Pulmonary artery endothelial cell (primary cell): ENCODE measurements at regions not wholly inside any gene's neighbourhood (a gene's known extent, or its start where the extent isn't known, plus 50 kb on each side); places are given as distances from the start of the nearest gene placed in this dataset.
"Not testable (repeated sequence)": the region's sequence is repeated elsewhere in the genome, so short reads cannot be mapped to it uniquely, and the experiment has no call there.

Source experiments
- DNase-seq: peaks from one replicate; pipeline ENCODE4 v3.0.0-alpha.2; 2011; ENCODE audit warnings: low read depth, low spot score

- DNase-seq, result not testable (repeated sequence)
These were observed 144.3 kb downstream of the CCDC74A start for GRCh38 chr2:131671841-131672470.

- peak; percentile 35 for DNase-seq
These were observed 145.0 kb downstream of the CCDC74A start for GRCh38 chr2:131672471-131673399.

DNA sequence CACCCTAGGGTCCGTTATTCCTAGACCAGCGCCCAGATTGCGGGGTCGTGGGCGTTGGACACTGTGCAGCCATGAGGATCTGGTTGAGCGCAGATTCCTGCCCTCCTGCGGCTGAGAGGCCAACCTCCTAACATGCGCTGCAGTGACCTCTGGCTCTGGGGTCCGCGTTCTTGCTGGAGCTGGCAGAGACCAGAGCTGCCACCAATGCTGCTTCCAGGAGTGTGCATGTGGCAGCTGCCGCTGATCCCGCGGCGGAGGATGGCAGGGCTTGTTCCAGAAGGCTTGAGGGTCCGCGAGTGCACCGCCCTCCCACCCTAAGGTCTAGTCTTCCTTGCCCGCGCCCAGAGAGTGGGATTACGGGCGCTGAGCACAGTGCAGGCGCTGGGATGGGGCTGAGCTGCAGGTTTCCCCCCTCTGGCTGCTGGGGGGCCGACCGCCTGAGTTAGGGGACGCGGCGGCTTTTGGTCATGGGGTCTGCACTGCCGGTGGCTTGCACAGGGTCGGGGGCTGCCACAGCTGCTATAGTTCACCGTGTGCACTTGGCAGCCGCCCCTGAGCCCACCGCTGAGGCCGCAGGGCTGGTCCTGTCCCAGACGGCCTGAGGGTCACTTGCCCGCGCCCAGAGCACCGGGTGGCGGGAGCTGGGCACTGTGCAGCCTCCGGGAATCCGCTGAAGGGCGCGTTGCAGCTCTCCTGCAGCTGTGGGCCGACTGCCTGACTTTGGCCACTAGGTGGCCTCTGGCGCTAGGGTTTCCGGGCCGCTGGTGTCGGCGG lies 145.9 kb downstream of the CCDC74A start:
- peak; percentile 36 for DNase-seq

DNA sequence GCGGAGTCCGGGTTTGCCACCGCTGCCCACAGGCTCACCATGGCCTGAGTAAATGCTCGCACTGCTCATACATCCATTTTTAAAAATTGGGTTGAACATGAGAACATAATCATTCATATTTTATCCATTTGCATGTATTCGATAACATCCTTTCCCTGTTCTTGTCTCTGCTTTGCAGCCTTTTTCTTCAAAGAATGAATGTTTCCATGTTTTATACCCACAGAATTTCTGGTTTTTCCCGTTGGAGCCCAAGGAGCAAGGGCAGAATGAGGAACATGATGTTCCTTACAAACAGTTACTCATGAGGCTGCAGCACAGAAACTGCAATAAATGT lies 146.5 kb downstream of the CCDC74A start:
- no peak for DNase-seq

DNA sequence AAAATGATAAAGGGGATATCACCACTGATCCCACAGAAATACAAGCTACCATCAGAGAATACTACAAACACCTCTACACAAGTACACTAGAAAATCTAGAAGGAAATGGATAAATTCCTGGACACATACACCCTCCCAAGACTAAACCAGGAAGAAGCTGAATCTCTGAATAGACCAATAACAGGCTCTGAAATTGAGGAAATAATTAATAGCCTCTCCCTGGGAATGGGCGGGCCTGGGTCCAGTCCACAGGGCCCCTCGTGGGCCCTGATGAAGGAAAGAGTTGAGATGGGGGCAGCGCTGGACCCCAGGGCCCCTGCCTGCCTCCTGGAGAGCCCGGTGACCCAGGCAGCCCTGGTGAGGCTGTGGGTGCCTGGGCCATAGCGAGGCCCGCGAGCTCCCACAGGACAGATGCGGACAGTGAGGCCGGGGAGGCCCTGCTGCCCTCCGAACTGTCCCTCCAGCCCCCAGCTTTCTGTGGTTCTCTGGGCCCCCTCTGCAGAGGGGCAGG lies 154.0 kb downstream of the CCDC74A start:
- DNase-seq, result not testable (repeated sequence)

DNA sequence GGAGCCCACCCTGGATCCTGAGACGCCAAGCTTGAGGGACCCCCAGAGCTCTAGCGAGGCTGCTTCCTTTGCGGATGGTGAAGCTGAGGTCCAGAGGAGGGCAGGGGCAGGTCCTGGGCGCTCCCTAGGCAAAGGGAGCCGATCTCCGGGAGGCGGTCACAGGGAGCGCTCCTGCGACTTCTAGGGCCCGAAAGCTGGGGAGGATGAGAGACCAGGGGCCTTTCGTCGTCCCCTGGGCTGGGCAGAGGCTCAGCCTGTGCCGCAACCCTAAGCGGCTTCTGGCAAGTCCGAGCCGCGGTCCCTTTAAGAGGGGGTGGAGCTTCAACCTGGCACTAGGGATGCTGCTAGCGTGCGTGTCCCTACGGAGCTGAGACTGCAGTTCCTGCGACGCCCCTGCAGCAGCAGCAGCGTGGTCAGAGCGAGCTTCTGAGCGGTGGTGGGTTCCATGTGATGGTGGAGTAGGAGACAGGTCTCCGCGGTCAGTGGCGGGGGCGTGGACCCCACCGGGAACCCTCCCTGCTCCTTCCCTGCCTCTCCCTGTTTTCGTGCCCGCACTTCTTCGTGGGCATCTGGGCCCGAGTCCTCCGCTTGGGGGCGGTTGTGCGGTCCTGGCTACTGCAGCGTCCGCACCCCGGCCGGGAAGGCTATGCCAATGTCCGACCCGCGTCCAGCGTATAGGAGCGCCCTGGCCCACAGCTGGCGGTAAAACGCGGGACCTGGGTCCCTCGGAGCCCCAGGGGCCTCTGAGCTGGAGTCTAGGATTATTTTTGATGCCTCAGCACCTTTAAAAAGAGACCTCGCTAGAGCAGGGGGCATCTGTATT lies 154.6 kb downstream of the CCDC74A start:
- DNase-seq, result peak; percentile 89

DNA sequence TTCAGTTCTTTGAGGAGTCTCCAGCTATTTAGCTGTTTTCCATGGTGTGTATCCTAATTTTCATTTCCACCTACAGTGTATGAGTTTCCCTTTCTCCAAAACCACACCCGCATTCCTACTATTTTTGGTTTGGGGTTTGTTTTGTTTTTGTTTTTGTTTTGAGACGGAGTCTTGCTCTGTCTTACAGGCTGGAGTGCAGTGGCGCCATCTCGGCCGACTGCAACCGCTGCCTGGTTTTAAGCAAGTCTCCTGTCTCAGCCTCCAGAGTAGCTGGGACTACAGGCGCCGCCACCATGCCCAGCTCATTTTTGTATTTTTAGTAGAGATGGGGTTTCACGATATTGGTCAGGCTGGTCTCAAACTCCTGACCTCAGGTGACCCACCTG lies 155.2 kb downstream of the CCDC74A start:
- not testable (repeated sequence) for DNase-seq

DNA sequence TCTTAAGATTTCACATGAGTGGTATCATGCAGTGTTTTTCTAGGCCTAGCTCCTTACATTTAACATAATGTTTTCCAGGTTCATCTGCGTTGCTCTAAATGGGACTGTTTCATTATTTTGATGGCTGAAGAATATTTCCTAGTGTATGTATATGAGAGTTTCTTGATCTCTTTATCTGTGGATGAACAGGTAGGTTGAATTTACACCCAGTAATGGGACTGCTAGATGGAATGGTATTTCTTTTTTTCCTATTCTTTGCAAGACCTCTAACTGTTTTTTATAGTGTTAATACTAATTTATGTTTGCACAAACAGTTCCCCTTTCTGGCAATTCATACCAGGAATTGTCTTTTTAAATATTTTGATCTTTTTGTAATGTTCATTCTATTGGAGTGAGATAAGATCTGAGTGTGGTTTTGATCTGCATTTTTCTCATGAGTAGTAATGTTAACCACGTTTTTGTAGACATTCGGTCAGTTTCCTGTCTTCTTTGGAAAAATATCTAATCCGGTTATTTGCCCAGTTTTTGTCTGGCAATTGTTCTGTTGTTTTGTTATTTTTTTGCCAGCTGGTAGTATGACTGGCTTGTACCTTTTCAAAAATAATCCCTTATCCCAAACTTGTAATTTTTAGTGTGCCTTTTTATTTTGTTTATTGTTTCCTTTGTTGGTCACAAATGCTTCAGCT lies 157.1 kb downstream of the CCDC74A start:
- peak; percentile 41 for DNase-seq

- DNase-seq, result not testable (repeated sequence)
These were observed 158.6 kb downstream of the CCDC74A start for GRCh38 chr2:131686164-131686893.

GRCh38 chr2:131686894-131687238 lies 159.2 kb downstream of the CCDC74A start:
- DNase-seq, result not testable (repeated sequence)

DNA sequence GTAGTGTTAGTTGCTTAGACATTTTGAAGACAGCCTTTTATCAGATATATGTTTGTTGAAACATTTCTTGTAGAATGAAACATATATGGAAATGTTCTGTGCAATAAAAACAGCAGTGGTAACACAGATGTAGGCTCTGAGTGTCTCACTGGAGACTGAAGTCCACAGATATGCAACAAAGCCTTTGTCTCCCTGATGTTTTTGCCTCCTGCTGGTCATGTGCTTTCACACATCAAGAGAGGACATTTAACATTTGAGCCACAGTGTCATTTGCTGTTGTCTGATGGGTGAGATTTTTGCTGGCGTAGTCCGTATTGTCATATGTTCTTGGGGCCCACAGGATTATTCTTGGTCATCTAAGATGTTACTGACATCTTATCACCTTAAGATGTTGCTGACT lies 161.4 kb downstream of the CCDC74A start:
- DNase-seq, result not testable (repeated sequence)

GRCh38 chr2:131711268-131711667 lies 183.6 kb downstream of the CCDC74A start:
- not testable (repeated sequence) for DNase-seq

- not testable (repeated sequence) for DNase-seq
These were observed 190.2 kb downstream of the CCDC74A start for GRCh38 chr2:131717907-131718306.

- DNase-seq, result not testable (repeated sequence)
These were observed 193.5 kb downstream of the CCDC74A start for GRCh38 chr2:131721163-131721562.

- not testable (repeated sequence) for DNase-seq
These were observed 194.6 kb downstream of the CCDC74A start for GRCh38 chr2:131722256-131722655.

DNA sequence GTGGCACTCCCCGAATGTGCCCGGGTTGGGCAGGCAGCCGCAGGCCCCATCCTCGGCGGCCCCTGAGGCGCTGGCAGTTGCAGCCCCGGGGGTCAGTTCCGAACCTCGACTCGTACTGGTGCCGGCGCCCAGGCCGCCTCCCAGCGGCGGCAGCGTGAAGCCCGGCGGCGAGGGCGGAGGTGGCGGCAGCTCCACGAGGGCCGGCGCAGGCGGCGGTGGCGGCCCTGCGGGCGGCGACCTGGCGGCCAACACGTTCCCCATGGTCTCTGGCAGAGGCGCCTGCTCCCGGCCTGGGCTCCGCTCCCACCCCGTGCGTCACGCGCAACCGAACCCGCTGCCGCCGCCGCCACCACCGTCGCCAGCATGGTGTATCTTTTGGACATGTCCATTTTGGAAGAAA lies 196.3 kb downstream of the CCDC74A start:
- DNase-seq, result no peak

GRCh38 chr2:131728451-131728850 lies 200.8 kb downstream of the CCDC74A start:
- DNase-seq, result not testable (repeated sequence)

DNA sequence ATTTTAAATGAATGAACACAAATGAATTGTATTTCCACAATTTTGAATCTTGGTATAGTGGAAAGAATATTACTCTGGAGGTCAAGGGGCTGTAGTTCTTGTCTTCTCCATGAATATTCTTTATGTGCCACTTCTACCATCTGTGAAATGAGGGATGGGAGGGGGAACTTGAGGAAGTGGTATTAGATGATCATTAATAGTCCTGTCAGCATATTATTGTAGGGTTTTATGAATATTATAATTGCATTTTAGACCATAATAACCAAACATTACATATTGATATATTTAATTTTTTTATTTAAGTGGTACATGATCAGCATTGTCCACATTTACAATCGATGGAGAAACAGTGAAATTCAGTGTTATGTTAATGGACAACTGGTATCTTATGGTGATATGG lies 205.8 kb downstream of the CCDC74A start:
- DNase-seq, result not testable (repeated sequence)

- DNase-seq, result not testable (repeated sequence)
These were observed 208.7 kb downstream of the CCDC74A start for GRCh38 chr2:131736406-131736805.

GRCh38 chr2:131738533-131738932 lies 210.8 kb downstream of the CCDC74A start:
- not testable (repeated sequence) for DNase-seq
